RKO (cell line): ENCODE measurements at regions not wholly inside any gene's neighbourhood (a gene's known extent, or its start where the extent isn't known, plus 50 kb on each side); places are given as distances from the start of the nearest gene placed in this dataset.

ENCODE experiments used
- DNase-seq: peaks from one replicate; pipeline ENCODE4 v3.0.0-alpha.2; 2016; ENCODE audit warnings: low spot score

DNA sequence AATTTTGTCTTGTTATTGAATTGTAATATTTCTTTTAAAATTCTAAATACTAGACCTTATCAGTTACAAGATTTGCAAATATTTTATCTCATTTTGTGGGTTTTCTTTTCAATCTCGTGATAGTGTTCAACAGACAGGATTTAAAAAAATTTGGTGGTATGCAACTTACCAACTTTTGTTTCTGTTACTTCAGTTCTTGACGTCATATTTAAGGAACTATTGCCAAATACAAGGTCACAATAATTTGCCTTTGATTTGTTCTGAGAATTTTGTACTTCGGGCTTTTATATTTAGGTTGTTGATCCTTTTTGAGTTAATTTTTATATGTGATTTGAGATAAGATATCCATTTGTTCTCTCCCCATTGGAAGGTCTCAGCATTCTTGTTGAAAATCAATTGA, 876.6 kb downstream of the DCDC2C start:
- no peak for DNase-seq

DNA sequence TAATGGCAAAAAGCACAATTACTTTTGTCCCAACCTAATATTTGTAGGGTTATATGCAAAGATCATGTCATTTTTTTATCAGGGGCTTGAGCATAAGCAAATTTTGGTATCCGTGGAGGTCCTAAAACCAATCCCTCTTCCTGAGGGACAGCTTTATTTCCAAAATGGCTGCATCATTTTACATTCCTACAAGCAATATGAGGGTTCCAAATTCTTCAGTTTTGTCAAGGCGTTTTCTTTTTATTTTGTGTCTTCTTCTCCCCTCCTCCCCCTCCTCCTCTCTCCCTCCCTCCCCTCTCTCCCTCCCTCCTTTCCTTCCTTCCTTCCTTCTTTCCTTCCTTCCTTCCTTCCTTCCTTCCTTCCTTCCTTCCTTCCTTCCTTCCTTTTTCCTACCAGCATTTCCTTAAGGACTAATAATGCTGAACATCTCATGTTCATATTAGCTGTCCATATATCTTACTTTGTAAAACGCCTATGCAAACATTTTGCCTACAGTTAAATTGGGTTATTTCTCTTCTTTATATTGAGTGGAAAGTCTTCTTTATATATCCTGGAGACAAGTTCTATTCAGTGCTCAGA, 881.8 kb downstream of the DCDC2C start:
- no peak for DNase-seq

DNA sequence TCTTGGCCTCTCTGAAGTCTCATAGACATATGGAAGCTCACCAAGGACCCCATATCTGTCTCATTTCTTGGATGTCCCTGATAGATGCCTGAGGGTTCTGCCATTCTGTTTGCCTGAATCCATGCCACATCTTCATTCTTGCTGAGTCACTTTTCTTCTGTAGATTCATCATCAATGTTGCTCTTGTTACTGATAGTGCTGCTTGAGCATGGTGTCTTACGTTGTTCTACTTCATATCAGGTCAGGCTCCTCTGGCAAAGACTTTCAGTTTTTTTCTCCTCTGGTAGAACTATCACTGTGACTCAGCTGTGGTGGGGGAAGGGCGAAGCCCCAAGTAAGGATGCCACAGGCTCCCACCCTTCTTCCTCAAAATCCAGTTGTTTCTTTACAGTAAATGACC, 885.2 kb downstream of the DCDC2C start:
- no peak for DNase-seq

DNA sequence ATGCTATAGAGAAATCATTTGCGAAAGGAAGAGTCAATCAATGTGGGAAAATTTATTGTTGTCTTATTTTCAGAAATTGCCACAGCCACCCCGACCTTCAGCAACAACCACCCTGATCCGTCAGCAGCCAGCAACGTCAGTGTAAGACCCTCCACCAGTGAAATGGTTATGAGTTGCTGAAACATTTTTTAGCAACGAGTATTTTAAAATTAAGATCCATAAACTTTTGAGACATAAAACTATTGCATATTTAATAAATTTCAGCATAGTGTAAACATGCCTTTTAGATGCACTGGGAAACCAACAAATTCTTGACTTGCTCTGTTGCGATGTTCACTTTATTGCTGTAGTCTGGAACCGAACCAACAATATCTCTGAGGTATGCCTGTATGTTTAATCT, 887.9 kb downstream of the DCDC2C start:
- no peak for DNase-seq

DNA sequence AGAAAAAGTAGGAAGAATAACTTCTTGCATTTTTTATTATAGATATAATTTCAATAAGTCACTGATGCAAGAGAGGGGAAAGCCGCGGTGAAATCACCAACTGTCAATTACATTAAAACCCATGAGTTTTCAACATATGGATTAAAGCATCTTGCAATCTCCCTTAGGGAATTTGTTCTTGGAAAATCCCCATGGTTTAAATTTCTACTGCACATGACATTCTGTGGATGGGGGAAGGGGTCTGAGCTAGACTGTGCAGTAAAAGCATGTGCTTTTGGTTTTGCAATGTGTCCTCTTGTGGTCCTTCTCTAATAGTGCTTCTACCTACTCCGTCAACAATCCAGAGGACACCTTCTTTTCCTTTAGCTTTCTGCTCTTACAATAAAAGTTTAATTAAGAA, 894.0 kb downstream of the DCDC2C start:
- DNase-seq: no peak

DNA sequence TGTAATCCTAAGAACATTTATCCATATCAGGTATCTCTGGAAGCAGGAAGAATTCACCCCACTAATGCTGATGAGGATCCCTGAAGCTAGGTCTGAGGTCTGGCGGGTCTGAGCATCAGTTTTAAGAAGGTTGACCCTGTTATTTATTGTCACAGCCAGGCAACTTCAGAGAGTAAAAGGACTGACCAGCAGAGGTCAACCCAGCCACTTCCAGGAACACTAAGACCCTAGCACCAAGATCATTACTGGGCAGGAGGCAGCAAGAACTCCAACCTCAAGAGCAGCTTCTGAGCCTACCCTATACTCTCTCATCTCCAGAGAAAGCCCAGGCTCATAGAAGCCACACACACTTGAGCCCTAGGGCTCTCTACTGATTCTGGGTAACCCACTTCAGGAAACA, 901.4 kb downstream of the DCDC2C start:
- DNase-seq: peak; percentile 14

DNA sequence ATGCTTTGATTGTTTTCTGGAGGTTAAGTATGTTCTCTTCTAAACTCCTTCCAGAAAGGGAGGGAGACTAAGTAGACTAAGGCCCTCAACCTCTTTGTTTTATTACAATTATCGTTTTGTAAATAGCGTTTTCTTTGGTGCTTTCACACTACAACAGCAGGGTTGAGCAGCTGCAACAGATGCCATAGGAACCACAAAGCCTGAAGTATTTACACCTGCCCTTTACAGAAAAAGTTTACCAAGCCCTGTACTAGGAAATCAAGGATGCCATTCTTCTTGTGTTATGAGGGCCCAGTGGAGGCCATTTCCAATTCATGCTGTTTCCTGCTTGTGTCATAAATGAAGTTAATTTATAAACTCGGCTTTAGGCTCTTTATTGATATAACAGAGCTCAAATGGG, 914.8 kb downstream of the DCDC2C start:
- no peak for DNase-seq

DNA sequence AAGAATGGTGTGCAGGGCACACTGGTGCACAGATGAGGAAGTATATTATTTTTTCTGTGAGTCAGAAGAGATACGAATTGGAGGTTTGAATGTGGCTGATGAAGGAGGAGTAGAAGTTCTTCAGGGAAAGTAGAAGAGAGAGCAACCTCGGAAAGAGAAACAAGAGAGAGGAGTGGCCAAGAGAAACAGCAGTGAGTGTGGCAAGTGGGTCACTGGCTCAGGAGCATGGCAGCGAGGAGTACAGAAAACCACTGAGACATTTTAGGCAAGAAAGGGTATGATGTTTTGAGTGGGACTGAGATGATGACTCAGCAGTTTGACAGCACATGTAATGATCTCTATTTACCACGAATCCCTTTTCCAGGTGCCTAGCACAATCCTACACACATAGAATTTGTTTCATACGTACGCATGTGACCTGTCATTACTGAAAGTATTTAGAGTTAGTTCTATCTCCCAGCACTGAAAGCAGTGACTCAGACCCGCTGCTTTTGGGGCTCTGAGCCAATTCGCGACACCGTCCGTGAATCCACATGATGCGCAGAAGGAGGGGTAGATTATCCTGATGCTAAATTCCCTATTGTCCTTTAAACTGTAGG, 915.4 kb downstream of the DCDC2C start:
- no peak for DNase-seq

DNA sequence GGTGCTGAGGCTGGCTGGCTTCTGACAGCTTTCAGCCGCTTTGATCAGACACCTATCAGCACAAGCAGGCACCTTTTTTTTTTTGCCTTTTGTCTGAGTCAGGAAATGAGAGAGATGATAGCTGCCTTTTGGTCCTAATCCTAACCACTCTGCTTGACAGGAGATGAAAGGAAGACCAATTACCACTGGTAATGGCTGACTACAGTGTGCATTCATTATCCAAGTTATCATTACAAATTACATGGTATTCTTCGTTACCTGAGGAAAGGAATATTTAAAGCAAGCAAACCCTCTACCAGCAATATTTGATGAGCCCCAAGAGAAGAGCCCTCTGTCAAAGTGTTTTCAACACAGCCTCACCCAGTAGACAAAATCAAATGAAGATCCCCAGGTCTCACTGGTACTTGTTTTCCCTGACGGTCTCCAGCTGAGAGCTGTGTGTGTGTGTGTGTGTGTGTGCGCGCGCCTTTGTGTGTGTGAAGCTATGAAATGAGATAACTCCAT, 925.7 kb downstream of the DCDC2C start:
- no peak for DNase-seq

DNA sequence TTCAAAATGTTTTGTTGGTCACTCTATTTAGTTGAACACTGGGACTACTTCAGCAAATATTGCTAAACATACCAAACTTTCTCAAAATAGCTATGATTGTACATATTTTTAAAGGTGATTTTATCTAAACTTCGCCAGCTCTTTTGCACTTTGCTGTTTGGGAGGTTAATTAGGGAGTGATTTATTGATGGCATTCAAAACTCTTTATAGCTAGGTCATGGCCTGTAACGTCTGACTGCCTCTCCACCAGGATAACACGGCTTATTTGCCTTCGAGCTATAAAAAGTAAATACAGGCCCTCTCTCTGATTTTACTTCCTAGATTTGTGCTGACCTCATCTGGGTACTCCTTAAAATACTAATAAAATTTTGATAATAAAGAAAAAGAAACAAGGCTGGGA, 931.9 kb downstream of the DCDC2C start:
- DNase-seq: no peak

DNA sequence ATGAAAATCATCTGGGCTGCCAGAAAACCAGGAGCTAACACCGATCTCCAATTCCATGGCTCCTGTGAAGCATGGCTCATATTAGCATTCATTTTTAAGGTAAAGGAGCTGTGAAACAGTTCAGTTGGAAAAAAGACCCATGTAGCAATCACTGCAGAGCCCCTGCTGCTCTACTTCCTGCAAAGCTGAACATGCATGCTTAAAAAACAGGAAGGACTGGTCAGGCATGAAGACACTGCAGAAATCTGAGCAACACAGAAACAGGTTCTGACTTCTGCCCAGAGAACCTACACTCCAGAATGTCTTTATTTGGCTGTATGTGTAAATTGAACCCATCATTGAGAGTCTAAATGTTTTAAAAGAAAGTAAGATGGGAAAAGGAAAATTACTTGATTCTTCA, 950.6 kb downstream of the DCDC2C start:
- DNase-seq: no peak

DNA sequence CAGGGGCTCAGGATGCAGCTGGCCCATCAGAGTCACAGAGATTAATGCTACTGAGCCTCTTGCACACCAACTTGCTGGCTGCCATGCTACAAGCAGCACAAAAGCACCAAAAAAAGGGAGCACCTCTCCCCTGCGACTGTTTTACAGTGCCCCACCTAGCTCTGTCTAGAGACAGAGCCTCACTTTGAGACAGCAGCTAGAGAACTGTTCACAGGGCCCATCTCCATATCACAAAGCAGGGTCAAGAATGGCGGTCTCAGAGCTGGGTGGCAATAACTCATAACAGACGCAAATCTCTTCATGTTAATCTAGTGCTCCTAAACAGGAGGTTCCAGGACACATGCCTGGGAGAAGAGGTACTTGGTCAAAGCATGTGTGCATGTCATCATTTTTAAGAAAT, 953.0 kb downstream of the DCDC2C start:
- DNase-seq: no peak

DNA sequence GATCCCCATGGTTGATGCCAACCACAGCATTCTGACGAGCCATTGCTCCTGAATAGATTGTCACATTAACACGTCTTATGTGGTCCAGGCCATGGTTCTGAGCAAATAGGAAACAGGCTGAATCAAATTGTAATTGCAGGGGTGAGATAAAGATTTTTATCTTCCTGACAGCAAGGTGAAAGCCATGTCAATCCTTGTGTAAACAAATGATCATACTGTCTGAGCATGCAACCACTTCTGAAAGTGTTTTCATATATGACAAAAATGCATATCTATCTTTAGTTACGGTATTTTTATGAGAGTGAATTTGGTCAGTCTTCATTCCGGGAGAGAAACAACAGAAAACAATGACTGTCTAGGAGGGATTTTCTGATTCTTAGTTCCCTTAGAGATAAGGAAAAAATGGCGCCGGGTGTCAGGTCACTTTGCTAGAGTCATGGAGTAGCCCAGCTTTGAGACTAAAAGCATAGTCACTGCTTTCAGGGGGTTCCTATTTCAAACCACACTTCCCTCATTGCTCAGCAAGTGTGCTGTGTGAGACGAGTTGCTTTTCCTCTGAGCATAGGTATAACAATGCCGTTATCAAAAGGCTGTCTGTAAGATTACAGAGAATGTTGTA, 958.9 kb downstream of the DCDC2C start:
- DNase-seq: no peak

DNA sequence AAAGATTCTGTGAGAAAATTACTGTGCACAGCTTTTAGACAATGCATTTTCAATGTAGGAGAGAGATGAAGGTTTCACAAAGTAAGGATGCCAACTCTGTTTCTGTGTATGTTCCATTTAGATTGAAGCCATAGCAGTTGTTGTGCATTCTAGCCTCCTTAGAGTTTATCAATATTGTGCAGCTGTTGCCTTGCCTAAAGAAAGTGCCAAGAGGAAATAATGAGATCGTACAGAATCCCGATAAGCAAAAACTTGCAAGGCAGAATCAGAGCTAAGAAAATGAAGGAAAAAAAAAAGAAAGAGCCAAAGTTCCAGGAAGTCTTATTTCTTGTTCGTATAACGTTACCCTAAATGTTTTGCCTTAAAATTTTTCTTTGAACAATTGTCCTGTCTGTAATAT, 965.0 kb downstream of the DCDC2C start:
- no peak for DNase-seq

DNA sequence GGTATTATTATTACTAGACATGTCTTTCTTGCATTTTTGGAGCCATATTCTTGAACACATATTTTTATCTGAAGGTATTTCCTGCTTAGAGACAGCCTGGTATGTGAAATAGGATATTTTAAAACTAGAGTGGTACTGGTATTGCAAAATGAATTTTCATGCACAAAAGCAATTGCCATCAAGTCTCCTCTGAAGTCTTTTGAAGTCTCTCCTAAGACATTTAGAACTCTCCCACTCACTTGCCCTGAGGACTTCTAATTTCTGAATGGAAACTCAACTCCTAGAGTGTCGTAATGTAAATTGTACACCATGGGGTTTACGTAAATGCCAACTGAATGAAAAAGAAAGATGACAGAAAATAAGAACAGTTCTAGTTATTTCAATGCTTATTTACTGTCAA, 967.0 kb downstream of the DCDC2C start:
- no peak for DNase-seq

DNA sequence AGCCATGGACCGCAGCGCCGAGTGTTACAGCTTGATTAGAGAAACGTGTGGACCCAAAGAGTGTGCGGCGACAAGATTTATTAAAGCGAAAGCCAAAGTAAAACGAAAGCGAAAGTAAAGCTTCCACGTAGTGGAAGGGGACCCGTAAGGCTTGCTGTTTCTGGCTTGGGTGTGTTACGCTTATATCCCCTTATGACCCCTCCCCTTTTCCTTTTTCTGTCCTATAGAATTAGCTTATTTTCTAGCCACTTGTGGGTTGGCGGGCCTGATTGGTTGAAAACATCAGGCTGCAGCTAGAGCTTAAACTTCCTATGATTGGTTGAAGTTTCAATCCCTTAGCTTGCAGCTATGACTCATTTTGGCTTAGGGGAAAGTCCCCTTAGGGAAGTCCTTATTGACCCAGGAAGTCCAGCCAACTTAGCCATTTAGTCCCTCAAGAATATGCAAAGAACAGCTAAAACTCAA, 969.7 kb downstream of the DCDC2C start:
- DNase-seq: peak; percentile 34

DNA sequence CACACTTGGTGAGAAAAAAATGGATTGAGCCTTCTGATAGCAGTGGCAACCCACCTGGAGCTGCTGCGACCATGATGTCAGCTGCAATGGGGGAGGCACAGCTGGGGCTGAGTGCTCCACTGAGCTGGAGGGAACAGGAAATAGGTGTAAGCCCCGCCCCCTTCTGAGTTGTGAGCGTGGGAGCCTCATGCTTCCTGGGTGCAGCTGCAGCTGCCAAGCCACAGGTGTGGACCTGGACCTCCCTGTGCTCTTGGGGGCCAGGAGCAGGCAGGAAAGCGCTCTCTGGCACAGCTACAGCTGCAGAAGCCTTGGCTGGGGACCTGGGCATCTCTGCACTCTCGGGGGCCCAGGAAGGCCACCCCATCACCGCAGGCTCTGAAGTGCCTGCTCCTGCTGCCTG, 970.6 kb downstream of the DCDC2C start:
- no peak for DNase-seq

DNA sequence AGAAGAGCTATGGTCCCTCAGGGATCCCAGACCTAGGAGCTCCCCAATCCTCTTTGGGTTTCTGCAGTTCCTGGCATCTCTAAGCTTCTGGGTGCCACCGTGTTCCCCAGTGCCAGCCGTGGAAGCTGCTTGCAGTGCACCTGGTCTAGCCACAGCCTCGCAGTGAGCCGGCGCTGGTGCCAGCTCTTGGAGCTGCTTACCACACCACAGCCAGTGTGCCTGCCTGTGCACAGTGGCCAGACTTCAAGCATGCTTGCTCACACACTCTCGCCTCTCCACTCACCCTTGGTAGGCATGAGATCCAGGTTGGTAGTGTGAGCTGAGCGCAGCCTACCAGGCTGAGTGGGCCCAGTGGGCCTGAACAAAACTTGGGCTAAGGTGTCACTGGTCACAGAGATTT, 971.9 kb downstream of the DCDC2C start:
- DNase-seq: no peak

DNA sequence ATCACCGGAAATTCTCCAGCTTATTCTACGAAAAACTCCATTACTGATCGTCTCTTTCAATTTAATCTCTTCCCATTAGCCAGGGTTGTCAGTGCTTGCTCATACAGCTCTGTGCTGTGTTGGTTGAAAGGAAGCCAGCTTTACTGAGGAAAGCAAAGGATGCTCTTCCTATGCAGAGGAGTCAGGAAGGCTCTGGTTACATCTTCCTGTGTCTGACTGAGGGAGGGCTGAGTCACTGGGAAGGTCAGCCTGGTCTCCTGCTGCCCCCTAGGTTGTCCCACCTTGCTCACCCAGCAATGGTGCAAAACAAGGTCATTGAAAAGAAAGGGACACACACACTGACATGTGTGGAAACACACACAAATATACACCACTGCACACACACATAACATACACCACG, 975.6 kb downstream of the DCDC2C start:
- no peak for DNase-seq

DNA sequence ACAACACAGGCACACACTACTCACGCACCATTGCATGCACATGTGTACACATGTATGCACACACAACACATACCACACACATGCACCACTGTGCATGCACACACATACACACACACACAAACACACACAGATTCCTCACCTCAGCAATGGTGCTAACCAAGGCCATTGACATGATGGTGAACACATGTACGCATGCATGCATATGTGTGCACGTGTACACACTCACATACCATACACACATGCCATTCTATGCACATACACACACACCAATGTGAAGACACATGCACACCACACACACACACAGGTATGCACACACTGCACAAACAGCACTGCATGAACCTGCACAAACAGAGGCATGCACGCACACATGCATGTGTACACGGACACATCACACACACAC, 976.0 kb downstream of the DCDC2C start:
- DNase-seq: no peak

DNA sequence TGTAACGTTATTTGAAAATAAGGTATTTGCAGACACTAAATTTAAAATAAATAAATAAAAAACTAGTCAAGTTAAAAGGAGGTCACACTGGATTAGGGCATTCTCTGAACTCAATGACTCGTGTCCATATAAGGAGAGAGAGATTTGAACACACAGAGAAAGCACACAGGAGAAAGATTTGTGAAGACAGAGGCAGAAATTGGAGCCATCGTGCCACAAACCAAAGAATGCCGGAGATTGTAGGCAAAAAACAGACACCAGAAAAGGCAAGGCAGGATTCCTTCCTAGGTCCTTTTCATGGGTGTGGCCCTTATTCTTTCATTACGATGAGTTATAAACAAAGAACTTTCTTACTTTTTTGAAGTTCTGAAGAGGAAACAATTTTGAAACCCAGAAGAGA, 981.5 kb downstream of the DCDC2C start:
- no peak for DNase-seq

DNA sequence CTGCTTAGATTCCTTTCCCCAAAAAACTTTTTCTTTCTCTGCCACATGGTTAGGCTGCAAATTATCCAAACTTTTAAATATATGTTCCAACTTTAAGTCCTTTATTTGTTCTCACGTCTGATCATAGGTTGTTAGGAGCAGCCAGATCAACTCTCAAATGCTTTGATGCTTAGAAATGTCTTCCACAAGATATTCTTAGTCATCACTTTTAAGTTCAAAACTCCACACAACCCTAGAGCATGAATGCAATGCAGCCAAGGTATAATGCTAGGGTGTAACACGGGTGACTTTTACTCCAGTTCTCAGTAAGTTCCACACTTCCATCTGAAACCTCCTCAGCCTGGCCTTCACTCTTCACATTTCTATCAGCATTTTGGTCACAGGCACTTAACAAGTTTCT, 987.5 kb downstream of the DCDC2C start:
- DNase-seq: no peak

DNA sequence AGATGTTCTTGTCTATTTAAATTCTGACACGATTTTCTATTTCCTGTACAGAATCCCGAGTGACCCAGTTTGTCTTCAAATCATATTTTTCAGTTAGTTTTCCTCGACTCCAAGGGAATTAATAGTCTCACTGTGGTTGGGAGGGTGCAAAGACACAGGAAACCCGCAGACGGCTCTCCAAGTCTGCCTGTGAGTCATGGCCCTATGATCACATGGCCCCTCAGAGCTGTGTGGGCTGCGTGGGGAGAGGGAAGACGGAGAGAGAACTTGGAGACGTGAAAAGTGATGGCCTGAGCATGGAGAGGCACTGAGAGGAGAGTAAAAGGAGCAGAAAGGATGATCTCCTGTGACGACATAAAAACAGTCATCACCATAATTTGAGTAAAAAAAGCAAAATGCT, 989.9 kb downstream of the DCDC2C start:
- DNase-seq: peak; percentile 5
